Activated naive CD8-positive, alpha-beta T cell (primary cell): ENCODE measurements at regions not wholly inside any gene's neighbourhood (a gene's known extent, or its start where the extent isn't known, plus 50 kb on each side); places are given as distances from the start of the nearest gene placed in this dataset.

ENCODE experiments used
- H3K27ac Mint-ChIP-seq: one replicate; pipeline ENCODE4 v1.8.0; 2021; ENCODE audit warnings: mixed read lengths
- H3K27me3 Mint-ChIP-seq: one replicate; pipeline ENCODE4 v1.8.0; 2021; ENCODE audit warnings: mixed read lengths
- H3K36me3 Mint-ChIP-seq: one replicate; pipeline ENCODE4 v1.8.0; 2021; ENCODE audit warnings: mixed read lengths
- H3K4me1 Mint-ChIP-seq: one replicate; pipeline ENCODE4 v1.8.0; 2021; ENCODE audit warnings: low read depth, mixed read lengths
- H3K4me3 Mint-ChIP-seq: one replicate; pipeline ENCODE4 v1.8.0; 2021; ENCODE audit warnings: mild to moderate bottlenecking, mixed read lengths
- H3K9me3 Mint-ChIP-seq: one replicate; pipeline ENCODE4 v1.8.0; 2021; ENCODE audit warnings: low read depth, mixed read lengths

- H3K9me3 Mint-ChIP-seq = peaks cover 3% of the 10 kb centered on the region
- peaks cover 2% of the 10 kb centered on the region for H3K27me3 Mint-ChIP-seq
- H3K4me1 Mint-ChIP-seq = no peaks in the 10 kb centered on the region
- H3K36me3 Mint-ChIP-seq = no peaks in the 10 kb centered on the region
- no peak overlapping the region for H3K27ac Mint-ChIP-seq
- no peak overlapping the region for H3K4me3 Mint-ChIP-seq
These were observed 524.6 kb upstream of the CDH4 start for GRCh38 chr20:60727425-60727824.

- H3K4me1 Mint-ChIP-seq = no peaks in the 10 kb centered on the region
- H3K9me3 Mint-ChIP-seq = peaks cover 3% of the 10 kb centered on the region
- H3K36me3 Mint-ChIP-seq = no peaks in the 10 kb centered on the region
- H3K27me3 Mint-ChIP-seq = peaks cover 2% of the 10 kb centered on the region
- no peak overlapping the region for H3K27ac Mint-ChIP-seq
- H3K4me3 Mint-ChIP-seq = no peak overlapping the region
These were observed 523.4 kb upstream of the CDH4 start for GRCh38 chr20:60728705-60729104.

GRCh38 chr20:60729135-60729900 is 522.7 kb upstream of the CDH4 start:
- Mint-ChIP-seq H3K27ac (no peak overlapping the region), H3K4me3 (no peak overlapping the region), H3K4me1 (no peaks in the 10 kb centered on the region), H3K9me3 (peaks cover 3% of the 10 kb centered on the region), H3K27me3 (peaks cover 2% of the 10 kb centered on the region), H3K36me3 (no peaks in the 10 kb centered on the region)

GRCh38 chr20:60732322-60732721 is 519.7 kb upstream of the CDH4 start:
- Mint-ChIP-seq H3K27me3 (peaks cover 2% of the 10 kb centered on the region), H3K4me1 (no peaks in the 10 kb centered on the region), H3K36me3 (no peaks in the 10 kb centered on the region), H3K9me3 (peaks cover 3% of the 10 kb centered on the region), H3K27ac (no peak overlapping the region), H3K4me3 (no peak overlapping the region)

GRCh38 chr20:60748086-60748485 is 504.0 kb upstream of the CDH4 start:
- Mint-ChIP-seq H3K27me3 (peaks cover 3% of the 10 kb centered on the region), H3K4me1 (no peaks in the 10 kb centered on the region), H3K9me3 (no peaks in the 10 kb centered on the region), H3K27ac (no peak overlapping the region), H3K36me3 (no peaks in the 10 kb centered on the region), H3K4me3 (no peak overlapping the region)

- H3K9me3 Mint-ChIP-seq = no peaks in the 10 kb centered on the region
- no peaks in the 10 kb centered on the region for H3K4me1 Mint-ChIP-seq
- H3K36me3 Mint-ChIP-seq = no peaks in the 10 kb centered on the region
- no peak overlapping the region for H3K4me3 Mint-ChIP-seq
- peaks cover 3% of the 10 kb centered on the region for H3K27me3 Mint-ChIP-seq
- H3K27ac Mint-ChIP-seq = no peak overlapping the region
These were observed 502.1 kb upstream of the CDH4 start for GRCh38 chr20:60749804-60750602.

GRCh38 chr20:60750909-60751308 is 501.2 kb upstream of the CDH4 start:
- Mint-ChIP-seq H3K27ac (no peak overlapping the region), H3K4me3 (no peak overlapping the region), H3K36me3 (no peaks in the 10 kb centered on the region), H3K27me3 (peaks cover 3% of the 10 kb centered on the region), H3K4me1 (no peaks in the 10 kb centered on the region), H3K9me3 (no peaks in the 10 kb centered on the region)

- Mint-ChIP-seq H3K4me3 (no peak overlapping the region), H3K27me3 (peaks cover 3% of the 10 kb centered on the region), H3K9me3 (no peaks in the 10 kb centered on the region), H3K27ac (no peak overlapping the region), H3K36me3 (no peaks in the 10 kb centered on the region), H3K4me1 (no peaks in the 10 kb centered on the region)
These were observed 500.2 kb upstream of the CDH4 start for GRCh38 chr20:60751826-60752225.

GRCh38 chr20:60752741-60753420 is 499.2 kb upstream of the CDH4 start:
- H3K27ac Mint-ChIP-seq = no peak overlapping the region
- H3K4me1 Mint-ChIP-seq = no peaks in the 10 kb centered on the region
- H3K36me3 Mint-ChIP-seq = no peaks in the 10 kb centered on the region
- H3K27me3 Mint-ChIP-seq = peaks cover 3% of the 10 kb centered on the region
- H3K9me3 Mint-ChIP-seq = no peaks in the 10 kb centered on the region
- H3K4me3 Mint-ChIP-seq = no peak overlapping the region

- Mint-ChIP-seq H3K36me3 (no peaks in the 10 kb centered on the region), H3K4me1 (no peaks in the 10 kb centered on the region), H3K27ac (no peak overlapping the region), H3K27me3 (peaks cover under 1% of the 10 kb centered on the region), H3K4me3 (no peak overlapping the region), H3K9me3 (no peaks in the 10 kb centered on the region)
These were observed 497.2 kb upstream of the CDH4 start for GRCh38 chr20:60754856-60755255.

- H3K9me3 Mint-ChIP-seq = no peaks in the 10 kb centered on the region
- no peak overlapping the region for H3K27ac Mint-ChIP-seq
- no peaks in the 10 kb centered on the region for H3K4me1 Mint-ChIP-seq
These were observed 492.4 kb upstream of the CDH4 start for GRCh38 chr20:60759651-60760050.

GRCh38 chr20:60760256-60761000 is 491.6 kb upstream of the CDH4 start:
- Mint-ChIP-seq H3K27ac (no peak overlapping the region), H3K27me3 (peaks cover 3% of the 10 kb centered on the region), H3K36me3 (no peaks in the 10 kb centered on the region), H3K9me3 (no peaks in the 10 kb centered on the region), H3K4me3 (no peak overlapping the region), H3K4me1 (no peaks in the 10 kb centered on the region)

More at GRCh38 chr20:60759651-60760050, 492.4 kb upstream of the CDH4 start:
- H3K4me3 Mint-ChIP-seq = no peak overlapping the region
- H3K36me3 Mint-ChIP-seq = no peaks in the 10 kb centered on the region
- H3K27me3 Mint-ChIP-seq = peaks cover 3% of the 10 kb centered on the region

- Mint-ChIP-seq H3K27me3 (peaks cover 3% of the 10 kb centered on the region), H3K9me3 (no peaks in the 10 kb centered on the region), H3K27ac (no peak overlapping the region), H3K4me3 (no peak overlapping the region), H3K36me3 (no peaks in the 10 kb centered on the region), H3K4me1 (no peaks in the 10 kb centered on the region)
These were observed 491.0 kb upstream of the CDH4 start for GRCh38 chr20:60761056-60761455.

GRCh38 chr20:60762386-60762785 is 489.7 kb upstream of the CDH4 start:
- Mint-ChIP-seq H3K27ac (no peak overlapping the region), H3K9me3 (no peaks in the 10 kb centered on the region), H3K36me3 (no peaks in the 10 kb centered on the region)

More at GRCh38 chr20:60762386-60762785, 489.7 kb upstream of the CDH4 start:
- Mint-ChIP-seq H3K4me3 (no peak overlapping the region), H3K4me1 (no peaks in the 10 kb centered on the region), H3K27me3 (peaks cover 3% of the 10 kb centered on the region)
